OCI-LY7 (cell line): ENCODE measurements at regions not wholly inside any gene's neighbourhood (a gene's known extent, or its start where the extent isn't known, plus 50 kb on each side); places are given as distances from the start of the nearest gene placed in this dataset.

Experiments
- BruUV-seq: library from RNA; stranded (reverse); fragments of 400-500 nt; replicated peaks from 2 replicates; lab custom pipeline; 2021; lab: Mats Ljungman, UMichigan
- CTCF ChIA-PET: fragments of 300-600 bp; sonication (Branson Sonifier 250); formaldehyde crosslinking; loops from one replicate; lab custom pipeline; 2022; ENCODE audit warnings: antibody characterized with exemption; ENCODE audit not compliant: unreplicated experiment; lab: Charles Lee
- POLR2A ChIA-PET: fragments of 300-600 bp; sonication (Branson Sonifier 250); formaldehyde crosslinking; loops from one replicate; lab custom pipeline; 2022; ENCODE audit warnings: antibody characterized with exemption; lab: Charles Lee
- DNase-seq: peaks from one replicate; pipeline ENCODE4 v3.0.0-alpha.2; 2015; ENCODE audit warnings: low spot score
- H2AFZ ChIP-seq: fragments of 200-600 bp; sonication (generic), shearing (Covaris generic); 2 replicates; pipeline ENCODE4 v1.6.1; 2014; ENCODE audit warnings: mild to moderate bottlenecking, antibody characterized with exemption, low read length, moderate library complexity
- H3K27ac ChIP-seq: fragments of 200-600 bp; sonication (generic); 2 replicates; pipeline ENCODE4 v1.5.1; 2014; ENCODE audit warnings: mixed run types, low read depth, mild to moderate bottlenecking, moderate library complexity, low read length, inconsistent platforms; ENCODE audit not compliant: poor library complexity, severe bottlenecking
- H3K36me3 ChIP-seq: fragments of 200-600 bp; sonication (generic); 2 replicates; pipeline ENCODE4 v1.6.1; 2014; ENCODE audit warnings: mild to moderate bottlenecking, antibody characterized with exemption, low read length, moderate library complexity, mixed read lengths; ENCODE audit not compliant: insufficient read depth
- H3K4me1 ChIP-seq: fragments of 200-600 bp; sonication (generic); 2 replicates; pipeline ENCODE4 v1.5.1; 2014; ENCODE audit warnings: mild to moderate bottlenecking, low read length; ENCODE audit not compliant: insufficient read depth, poor library complexity, severe bottlenecking
- H3K4me2 ChIP-seq: fragments of 200-600 bp; sonication (generic); 2 replicates; pipeline ENCODE4 v1.6.1; 2014; ENCODE audit warnings: mild to moderate bottlenecking, low read length
- H3K4me3 ChIP-seq: fragments of 200-600 bp; sonication (generic); 2 replicates; pipeline ENCODE4 v1.5.1; 2014; ENCODE audit warnings: mild to moderate bottlenecking, low read depth, low read length; ENCODE audit not compliant: poor library complexity, severe bottlenecking
- H3K79me2 ChIP-seq: fragments of 200-600 bp; sonication (generic); 2 replicates; pipeline ENCODE4 v1.6.1; 2016; ENCODE audit warnings: low read depth, mild to moderate bottlenecking, low read length, moderate library complexity, mixed read lengths; ENCODE audit not compliant: insufficient read depth
- H3K9me2 ChIP-seq: fragments of 200-600 bp; sonication (generic); 2 replicates; pipeline ENCODE4 v1.6.1; 2016; ENCODE audit warnings: mild to moderate bottlenecking, low read length, mixed read lengths; ENCODE audit not compliant: insufficient read depth
- H3K9me3 ChIP-seq: fragments of 200-600 bp; sonication (generic); 2 replicates; pipeline ENCODE4 v1.6.1; 2014; ENCODE audit warnings: mild to moderate bottlenecking, mixed run types, low read length, mixed read lengths
- H4K20me1 ChIP-seq: fragments of 200-600 bp; sonication (generic); 2 replicates; pipeline ENCODE4 v1.6.1; 2014; ENCODE audit warnings: mild to moderate bottlenecking, antibody characterized with exemption, low read length, moderate library complexity, mixed read lengths; ENCODE audit not compliant: insufficient read depth
- CTCF ChIP-seq: fragments of 200-600 bp; sonication (generic); conservative IDR thresholded peaks from 2 replicates; pipeline ENCODE4 v1.5.1; 2014; ENCODE audit warnings: mild to moderate bottlenecking, antibody characterized with exemption, low read length, moderate library complexity, mixed read lengths
- EZH2phosphoT487 ChIP-seq: fragments of 200-600 bp; sonication (generic); IDR thresholded peaks from 2 replicates; pipeline ENCODE4 v1.6.1; 2018; ENCODE audit warnings: low read depth, borderline replicate concordance, mild to moderate bottlenecking, mixed run types, antibody characterized with exemption, low read length, moderate library complexity, mixed read lengths
- intact Hi-C: fragments of 100-400 bp; cut with micrococcal nuclease; formaldehyde crosslinking; loops from one replicate; pipeline ENCODE4 v1.10.0; 2022; ENCODE audit not compliant: unreplicated experiment

GRCh38 chr9:18058564-18059442 lies 415.1 kb upstream of the ADAMTSL1 start:
- BruUV-seq: no TSS peak
- no peak for DNase-seq
- no peaks in the 10 kb centered on the region for H3K9me2 ChIP-seq
- H3K79me2 ChIP-seq: no peaks in the 10 kb centered on the region
- CTCF ChIA-PET: no interaction called here
- intact Hi-C loops: no loop called here
- H3K27ac ChIP-seq: no peak overlapping the region
- H2AFZ ChIP-seq: no peak overlapping the region
- peaks cover 16% of the 10 kb centered on the region for H3K4me1 ChIP-seq
- no peak overlapping the region for H3K4me2 ChIP-seq
- H4K20me1 ChIP-seq: no peaks in the 10 kb centered on the region
- TF ChIP-seq CTCF: no peak
- no peak for TF ChIP-seq EZH2phosphoT487
- H3K36me3 ChIP-seq: no peaks in the 10 kb centered on the region
- H3K4me3 ChIP-seq: no peak overlapping the region
- POLR2A ChIA-PET: interaction anchor here (0.6 kb wide), 1 partner anchor 1006 kb away, joined by 4 read pairs; no protein-coding TSS in a partner anchor
- no peaks in the 10 kb centered on the region for H3K9me3 ChIP-seq

- H3K4me1 ChIP-seq: peaks cover 16% of the 10 kb centered on the region
- POLR2A ChIA-PET: interaction anchor here (1.1 kb wide), 1 partner anchor 9 kb away, joined by 3 read pairs; no protein-coding TSS in a partner anchor
- no peaks in the 10 kb centered on the region for H3K79me2 ChIP-seq
- CTCF ChIA-PET: no interaction called here
- TF ChIP-seq EZH2phosphoT487 (no peak), CTCF (no peak)
- intact Hi-C loops: no loop called here
- no peak overlapping the region for H2AFZ ChIP-seq
- no peak for DNase-seq
- H3K9me2 ChIP-seq: no peaks in the 10 kb centered on the region
- H3K9me3 ChIP-seq: no peaks in the 10 kb centered on the region
- H3K27ac ChIP-seq: no peak overlapping the region
- no peak overlapping the region for H3K4me3 ChIP-seq
- no peaks in the 10 kb centered on the region for H3K36me3 ChIP-seq
- H4K20me1 ChIP-seq: no peaks in the 10 kb centered on the region
- no TSS peak for BruUV-seq
- no peak overlapping the region for H3K4me2 ChIP-seq
These were observed 414.5 kb upstream of the ADAMTSL1 start for GRCh38 chr9:18059447-18059846.
